ENCODE measurements at regions not wholly inside any gene's neighbourhood (a gene's known extent, or its start where the extent isn't known, plus 50 kb on each side); places are given as distances from the start of the nearest gene placed in this dataset.
A peak's percentile ranks its signal among the peaks of the same experiment; 100 is the strongest.

DNA sequence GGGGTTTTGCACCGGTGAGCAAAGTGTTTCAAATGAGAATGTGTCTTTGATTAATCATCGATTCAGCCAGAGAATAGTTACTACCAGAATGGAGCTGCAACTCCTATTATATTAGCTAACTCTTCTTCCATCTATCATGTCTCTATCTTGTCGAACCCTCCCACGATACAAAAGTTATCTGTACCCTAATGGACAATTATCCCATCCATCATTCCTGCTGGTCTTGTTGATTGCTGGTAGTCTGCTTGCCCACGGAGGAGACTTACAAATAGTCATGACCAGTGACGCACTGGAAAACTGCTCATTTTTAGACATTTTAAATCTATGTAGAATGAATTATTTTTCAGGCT, 67.5 kb downstream of the RTL9 start:
- in situ Hi-C loops (cut with HindIII; ENCODE audit: low pct_ligation_motif_present, low pct_unique_long_range_greater_than_20kb, low sequenced_read_pairs): loop anchor here (25.0 kb wide), 1 partner anchor 411 kb away; no protein-coding TSS in a partner anchor

DNA sequence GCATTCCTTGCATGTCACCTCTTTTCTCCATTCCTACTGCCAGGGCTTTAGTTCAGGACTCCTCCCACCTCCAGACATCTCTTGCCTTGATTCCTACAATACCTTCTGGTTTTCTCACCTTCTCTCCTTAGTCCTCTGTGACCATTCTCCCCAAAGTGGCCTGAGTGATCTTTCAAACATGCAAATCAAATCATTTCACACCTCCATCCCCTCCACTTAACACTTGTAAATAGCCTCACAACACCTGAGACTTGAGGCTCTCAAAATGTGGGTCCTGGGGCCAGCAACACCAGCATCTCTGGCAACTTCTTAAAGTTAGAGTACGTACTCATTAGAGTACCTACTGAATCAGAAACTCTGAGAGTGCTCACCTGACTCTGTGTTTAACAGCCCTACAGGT, 68.4 kb downstream of the RTL9 start:
- in situ Hi-C loops (cut with HindIII; ENCODE audit: low pct_ligation_motif_present, low pct_unique_long_range_greater_than_20kb, low sequenced_read_pairs): loop anchor here (25.0 kb wide), 1 partner anchor 410 kb away; no protein-coding TSS in a partner anchor

More for the DNA sequence above, 67.5 kb downstream of the RTL9 start:
- DNase-seq: no peak

DNA sequence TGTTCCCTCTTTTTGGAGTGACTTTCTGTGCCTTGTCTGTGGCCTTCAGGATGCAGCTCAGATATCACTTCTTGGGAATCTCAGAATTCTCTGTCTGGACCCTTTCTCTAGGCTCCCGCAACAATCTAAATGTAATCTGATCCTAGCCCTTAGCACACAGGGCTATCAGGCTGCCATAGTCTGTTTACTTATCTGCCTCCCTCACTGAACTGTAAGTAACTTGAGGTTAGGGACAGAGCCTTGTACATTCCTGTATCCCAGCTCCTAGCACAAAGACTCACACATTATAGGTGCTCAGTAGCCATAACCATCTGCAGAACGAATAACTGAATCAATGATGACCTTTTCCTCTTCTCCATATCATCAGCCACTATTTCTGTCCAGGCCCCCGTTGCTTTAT, 69.5 kb downstream of the RTL9 start:
- in situ Hi-C loops (cut with HindIII; ENCODE audit: low pct_ligation_motif_present, low pct_unique_long_range_greater_than_20kb, low sequenced_read_pairs): loop anchor here (25.0 kb wide), 1 partner anchor 409 kb away; no protein-coding TSS in a partner anchor
- DNase-seq: no peak

More for the DNA sequence above, 68.4 kb downstream of the RTL9 start:
- DNase-seq: no peak

DNA sequence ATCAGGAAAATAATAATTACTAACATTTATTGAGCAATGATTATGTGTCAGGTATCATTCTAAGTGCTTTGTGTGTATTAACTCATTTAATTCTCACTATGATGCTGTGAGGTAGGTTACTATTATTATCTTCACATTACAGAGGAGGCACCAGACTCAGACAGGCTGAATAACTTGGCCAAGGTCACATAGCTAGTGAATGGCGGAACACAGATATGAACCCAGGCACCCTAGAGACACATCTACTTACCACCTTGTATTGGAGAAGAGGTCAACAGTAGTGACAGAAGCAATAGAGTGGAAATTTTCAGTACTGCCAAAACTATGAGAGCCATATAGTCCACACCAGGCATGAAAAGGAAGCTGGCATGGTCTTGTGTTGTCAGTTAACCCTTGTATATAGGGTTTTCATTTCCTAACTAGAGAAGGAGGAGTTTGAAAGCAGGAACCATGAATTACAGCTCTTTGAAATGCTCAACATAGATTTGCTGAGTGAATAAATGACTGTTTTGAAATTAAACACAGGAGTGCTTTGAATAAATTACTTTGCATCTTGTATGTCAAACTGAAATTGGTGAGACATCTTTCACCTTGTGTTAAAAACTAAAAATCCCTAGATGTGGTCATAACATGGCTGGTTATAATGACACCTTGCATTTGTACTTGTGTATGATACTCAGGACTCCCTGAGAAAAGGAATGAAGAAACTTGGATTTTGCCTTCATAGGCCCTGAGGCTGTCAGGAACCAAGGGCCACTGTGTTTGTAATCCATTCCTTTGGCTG, 71.8 kb downstream of the RTL9 start:
- no peak for DNase-seq
- in situ Hi-C loops (cut with HindIII; ENCODE audit: low pct_ligation_motif_present, low pct_unique_long_range_greater_than_20kb, low sequenced_read_pairs): loop anchor here (25.0 kb wide), 1 partner anchor 407 kb away; no protein-coding TSS in a partner anchor

DNA sequence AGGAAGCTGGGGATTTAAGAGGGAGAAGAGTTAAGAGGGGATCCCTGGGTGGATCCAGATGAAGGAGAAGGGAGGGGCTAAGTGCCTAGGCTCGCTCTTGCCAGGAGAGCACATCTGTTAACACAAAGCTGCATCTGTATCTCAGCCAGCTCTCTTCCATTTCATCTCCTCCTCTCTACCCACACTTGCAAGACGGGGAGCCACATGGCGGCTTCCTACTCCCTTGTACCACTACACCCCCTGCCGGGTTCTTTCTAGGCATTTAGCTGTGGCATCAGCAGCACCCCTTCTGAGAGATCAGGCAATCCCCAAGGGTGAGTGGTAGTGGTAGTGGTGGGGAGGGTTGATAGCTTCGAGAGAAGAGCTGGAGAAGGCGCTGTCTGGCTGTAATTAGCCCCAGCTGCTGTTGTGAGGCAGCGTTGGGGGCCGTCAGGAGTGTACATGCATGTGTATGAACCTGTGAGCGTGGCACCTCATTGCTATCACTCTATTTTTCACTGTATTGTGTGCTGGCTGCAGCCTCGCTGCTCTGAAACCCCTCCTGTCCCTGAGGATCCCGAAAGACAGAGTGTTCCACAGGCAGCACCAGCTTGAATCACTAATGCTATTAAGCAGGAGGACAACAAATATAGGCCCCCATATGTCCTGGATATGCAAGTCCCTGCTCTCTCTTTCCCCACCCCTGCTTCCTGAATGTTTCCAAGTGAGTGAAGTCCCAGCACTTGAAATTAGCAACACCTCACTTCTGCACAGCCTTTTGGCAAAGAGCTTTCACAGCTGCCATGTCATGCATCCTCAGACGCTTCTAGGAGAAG, 73.7 kb downstream of the RTL9 start:
- in situ Hi-C loops (cut with HindIII; ENCODE audit: low pct_ligation_motif_present, low pct_unique_long_range_greater_than_20kb, low sequenced_read_pairs): loop anchor here (25.0 kb wide), 1 partner anchor 405 kb away; no protein-coding TSS in a partner anchor
- no peak for DNase-seq

DNA sequence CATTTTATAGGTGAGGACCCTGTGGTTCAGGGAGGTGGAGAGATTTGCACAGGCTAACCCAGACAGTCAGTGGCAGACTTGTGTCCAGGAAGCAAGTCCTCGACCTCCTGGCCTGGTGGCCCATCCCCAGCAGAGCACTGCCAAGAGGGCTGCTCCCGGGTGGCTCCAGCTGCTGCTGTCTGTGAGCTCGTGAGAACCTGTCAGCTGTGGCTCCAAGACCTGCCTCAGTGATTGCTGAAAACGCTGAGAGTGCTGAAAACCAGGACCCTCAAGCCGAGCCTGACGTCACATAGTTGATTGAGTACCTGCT, 74.2 kb downstream of the RTL9 start:
- no peak for DNase-seq
- in situ Hi-C loops (cut with HindIII; ENCODE audit: low pct_ligation_motif_present, low pct_unique_long_range_greater_than_20kb, low sequenced_read_pairs): loop anchor here (25.0 kb wide), 1 partner anchor 404 kb away; no protein-coding TSS in a partner anchor

DNA sequence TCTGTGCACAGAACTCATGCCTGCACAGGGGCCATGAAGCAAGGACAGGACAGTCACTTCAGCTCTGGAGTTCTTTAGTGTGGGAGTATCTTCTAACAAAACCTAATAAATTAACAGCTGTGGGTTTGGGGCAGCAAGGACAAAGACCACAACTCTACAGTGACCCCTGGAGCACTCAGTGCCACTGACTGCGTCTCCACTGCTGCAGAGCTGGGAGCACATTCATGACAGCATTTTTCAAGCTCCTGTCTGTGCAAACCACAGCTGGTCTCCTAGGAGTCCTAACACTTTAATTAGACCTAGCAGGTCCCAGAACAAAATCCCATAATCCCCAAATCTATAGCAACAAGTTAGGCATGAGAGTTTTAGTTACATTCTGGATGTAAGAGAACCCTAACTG, 76.5 kb downstream of the RTL9 start:
- DNase-seq: no peak
- in situ Hi-C loops (cut with HindIII; ENCODE audit: low pct_ligation_motif_present, low pct_unique_long_range_greater_than_20kb, low sequenced_read_pairs): loop anchor here (25.0 kb wide), 1 partner anchor 402 kb away; no protein-coding TSS in a partner anchor

DNA sequence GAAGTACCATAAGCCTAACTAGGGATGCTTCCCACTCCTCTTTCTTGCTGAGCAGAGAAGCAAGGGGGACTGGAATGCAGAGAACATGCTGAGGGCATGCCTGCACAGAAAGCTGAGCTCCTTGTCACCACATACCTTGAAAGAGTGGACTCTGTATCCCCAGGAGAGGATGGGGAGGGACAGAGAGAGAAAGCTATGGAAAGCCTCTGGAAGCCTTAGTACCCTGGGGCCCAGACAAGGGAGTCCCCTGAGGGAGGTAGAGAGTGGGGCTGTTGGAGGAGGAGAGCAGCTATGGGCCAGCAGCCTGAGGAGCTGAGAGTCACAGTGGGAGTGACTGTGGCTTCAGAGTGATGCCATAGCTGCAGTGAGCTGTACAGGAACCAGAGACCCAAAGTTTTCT, 77.9 kb downstream of the RTL9 start:
- DNase-seq: no peak
- in situ Hi-C loops (cut with HindIII; ENCODE audit: low pct_ligation_motif_present, low pct_unique_long_range_greater_than_20kb, low sequenced_read_pairs): loop anchor here (25.0 kb wide), 1 partner anchor 401 kb away; no protein-coding TSS in a partner anchor

DNA sequence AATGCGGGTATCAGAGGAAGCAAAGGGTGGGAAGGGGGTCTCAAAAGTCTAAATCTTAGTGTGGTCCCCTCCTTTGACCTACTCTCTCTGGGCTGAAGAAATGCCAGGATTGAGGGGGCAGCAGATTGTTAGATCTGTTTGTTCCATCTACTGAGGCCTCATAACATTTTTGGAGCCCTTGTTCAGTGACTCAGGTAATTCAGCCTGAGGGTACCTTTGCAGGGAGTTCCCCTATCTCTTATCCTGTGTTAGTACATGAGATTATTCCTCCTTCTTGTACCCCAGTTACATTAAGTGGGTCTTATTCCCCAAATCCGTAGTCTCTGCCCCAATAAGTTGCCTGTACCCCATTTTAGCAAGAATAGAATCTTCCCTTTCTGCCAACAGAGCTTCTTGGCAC, 79.0 kb downstream of the RTL9 start:
- in situ Hi-C loops (cut with HindIII; ENCODE audit: low pct_ligation_motif_present, low pct_unique_long_range_greater_than_20kb, low sequenced_read_pairs): loop anchor here (25.0 kb wide), 1 partner anchor 400 kb away; no protein-coding TSS in a partner anchor

DNA sequence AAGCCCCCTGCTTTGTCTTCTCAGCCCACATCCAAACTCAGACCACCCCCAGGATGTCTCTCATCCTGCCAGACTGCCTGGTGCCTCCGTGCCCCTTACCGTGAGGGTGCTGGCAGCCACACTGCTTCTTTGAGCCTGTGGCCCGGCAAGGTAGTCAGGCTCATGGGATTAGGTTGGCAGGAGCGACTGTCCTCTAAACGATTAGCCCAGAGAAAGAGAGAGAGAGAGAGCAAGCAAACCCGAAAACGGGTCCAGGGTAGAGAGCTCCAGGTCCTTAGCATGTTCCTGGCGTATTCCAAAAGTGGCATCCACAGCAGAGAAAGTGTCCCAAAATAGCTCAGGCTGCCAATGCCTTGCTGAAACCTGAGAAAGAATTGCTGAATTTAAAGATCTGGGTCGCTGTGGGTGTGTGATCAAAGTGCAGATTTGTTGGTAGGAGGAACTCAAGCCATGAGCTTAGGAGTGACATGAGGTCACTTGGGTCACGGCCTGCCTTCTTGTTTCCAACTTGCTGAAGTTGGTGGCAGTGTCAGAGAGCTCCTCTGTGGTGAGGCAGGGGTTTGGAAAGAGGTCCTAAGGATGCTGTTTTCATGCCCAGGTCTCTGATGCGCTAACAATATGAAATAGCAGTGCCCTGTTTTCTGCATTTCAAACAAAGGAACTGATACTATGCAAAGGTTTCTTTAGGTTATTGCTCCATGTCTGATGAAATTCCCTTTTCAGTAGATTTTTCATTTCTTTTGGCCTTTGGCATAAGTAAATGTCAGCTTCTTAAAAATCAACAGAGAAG, 81.6 kb downstream of the RTL9 start:
- in situ Hi-C loops (cut with HindIII; ENCODE audit: low pct_ligation_motif_present, low pct_unique_long_range_greater_than_20kb, low sequenced_read_pairs): loop anchor here (25.0 kb wide), 1 partner anchor 397 kb away; no protein-coding TSS in a partner anchor
- DNase-seq: no peak

More for the DNA sequence above, 79.0 kb downstream of the RTL9 start:
- no peak for DNase-seq

DNA sequence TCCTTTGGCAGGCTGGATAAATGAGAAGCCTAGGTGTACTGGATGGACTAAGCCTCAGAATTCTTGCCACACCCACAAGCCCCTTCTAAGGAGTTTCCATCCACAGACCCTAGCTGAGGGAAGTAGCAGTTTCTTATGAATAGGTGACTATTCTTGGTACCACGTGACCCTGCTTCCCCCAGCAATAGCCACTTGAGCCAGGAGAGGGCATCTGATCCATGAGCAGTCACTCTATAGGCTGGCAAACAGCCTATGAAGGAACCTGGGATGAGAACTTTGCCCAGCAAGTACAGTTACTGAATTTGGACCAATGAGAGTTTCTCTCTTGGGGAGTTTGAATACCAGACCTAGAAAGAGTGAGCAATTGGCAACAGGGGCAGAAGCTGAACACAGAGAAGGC, 84.0 kb downstream of the RTL9 start:
- in situ Hi-C loops (cut with HindIII; ENCODE audit: low pct_ligation_motif_present, low pct_unique_long_range_greater_than_20kb, low sequenced_read_pairs): loop anchor here (25.0 kb wide), 1 partner anchor 395 kb away; no protein-coding TSS in a partner anchor

DNA sequence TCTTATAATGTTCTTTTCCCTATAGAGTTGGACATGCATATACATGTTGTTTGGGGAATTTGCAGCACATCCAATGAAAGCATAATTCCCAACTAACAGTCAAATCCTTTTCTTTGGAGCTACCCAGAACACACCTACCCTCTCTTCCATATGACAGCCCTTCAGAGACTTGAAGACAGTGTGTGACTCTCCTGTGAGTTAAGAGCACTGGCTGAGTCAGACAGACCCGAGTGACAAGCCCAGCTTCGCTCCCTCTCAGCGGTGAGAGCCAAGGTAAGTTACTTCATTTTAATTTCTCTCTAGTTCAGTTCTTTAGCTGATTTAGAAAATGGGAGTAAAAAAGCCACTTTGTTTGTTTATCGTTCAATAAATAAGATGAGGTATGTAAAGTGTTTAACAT, 86.3 kb downstream of the RTL9 start:
- no peak for DNase-seq
- in situ Hi-C loops (cut with HindIII; ENCODE audit: low pct_ligation_motif_present, low pct_unique_long_range_greater_than_20kb, low sequenced_read_pairs): loop anchor here (25.0 kb wide), 1 partner anchor 392 kb away; no protein-coding TSS in a partner anchor

More for the DNA sequence above, 84.0 kb downstream of the RTL9 start:
- peak; percentile 67 for DNase-seq

DNA sequence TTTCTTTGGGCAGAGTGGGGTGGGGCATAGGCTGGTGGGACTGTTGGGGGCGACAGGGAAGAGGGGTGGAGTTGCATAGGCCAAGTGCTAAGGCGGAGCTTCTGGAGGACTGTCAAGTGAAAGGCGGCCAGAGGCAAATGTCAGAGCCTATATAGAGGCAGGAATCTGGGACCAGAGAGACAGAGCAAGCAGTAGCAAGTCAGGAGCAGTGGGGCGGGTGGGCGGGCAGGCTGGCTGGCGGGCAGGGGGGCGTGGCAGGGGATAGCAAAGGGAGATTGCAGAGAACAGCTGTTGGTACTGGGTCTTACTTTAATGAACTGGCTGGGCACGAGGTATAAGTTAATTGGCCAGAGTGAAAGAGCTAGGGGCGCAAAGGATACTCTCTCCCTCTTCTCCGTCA, 89.8 kb downstream of the RTL9 start:
- DNase-seq: no peak
- in situ Hi-C loops (cut with HindIII; ENCODE audit: low pct_ligation_motif_present, low pct_unique_long_range_greater_than_20kb, low sequenced_read_pairs): loop anchor here (25.0 kb wide), 1 partner anchor 389 kb away; no protein-coding TSS in a partner anchor

DNA sequence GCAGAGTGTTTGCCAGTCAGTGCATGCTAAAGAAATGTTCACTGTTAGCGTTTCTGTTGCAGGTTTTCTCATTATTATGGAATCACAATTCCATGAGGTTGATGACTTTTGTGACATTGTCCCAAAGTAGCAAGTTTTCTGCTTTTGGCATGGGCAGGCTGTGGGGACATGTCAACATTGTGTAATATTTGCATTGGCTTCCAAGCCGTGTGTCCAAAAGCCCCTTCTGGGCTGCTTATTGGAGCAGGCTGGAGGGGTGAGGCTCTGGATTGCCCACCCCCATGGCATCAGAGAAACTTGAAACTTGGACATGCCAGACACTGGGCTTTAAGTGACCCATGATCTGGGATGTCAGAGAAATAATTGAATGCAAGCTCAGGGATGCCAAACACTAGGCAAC, 90.7 kb downstream of the RTL9 start:
- in situ Hi-C loops (cut with HindIII; ENCODE audit: low pct_ligation_motif_present, low pct_unique_long_range_greater_than_20kb, low sequenced_read_pairs): loop anchor here (25.0 kb wide), 1 partner anchor 388 kb away; no protein-coding TSS in a partner anchor

DNA sequence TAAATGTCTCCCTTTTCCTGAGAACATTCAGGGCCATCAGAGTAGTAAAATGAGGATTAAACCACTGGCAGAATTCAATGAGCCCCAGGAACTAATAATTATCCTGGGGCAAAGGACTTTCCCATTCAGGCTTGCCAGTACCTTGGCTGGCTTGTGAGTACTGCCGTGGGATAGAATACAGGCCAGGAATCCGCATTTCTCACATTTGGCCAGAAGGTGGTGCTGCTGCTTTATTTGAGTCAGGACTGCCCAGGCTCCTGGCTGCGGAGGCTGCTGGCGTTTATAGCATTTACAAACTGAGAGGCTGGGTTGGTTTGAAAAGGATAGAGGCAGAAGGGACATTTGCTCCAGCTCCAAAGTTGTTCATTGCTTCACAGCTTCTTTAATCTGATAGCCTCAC, 91.4 kb downstream of the RTL9 start:
- peak; percentile 54 for DNase-seq
- in situ Hi-C loops (cut with HindIII; ENCODE audit: low pct_ligation_motif_present, low pct_unique_long_range_greater_than_20kb, low sequenced_read_pairs): no loop called here

More for the DNA sequence above, 90.7 kb downstream of the RTL9 start:
- no peak for DNase-seq

DNA sequence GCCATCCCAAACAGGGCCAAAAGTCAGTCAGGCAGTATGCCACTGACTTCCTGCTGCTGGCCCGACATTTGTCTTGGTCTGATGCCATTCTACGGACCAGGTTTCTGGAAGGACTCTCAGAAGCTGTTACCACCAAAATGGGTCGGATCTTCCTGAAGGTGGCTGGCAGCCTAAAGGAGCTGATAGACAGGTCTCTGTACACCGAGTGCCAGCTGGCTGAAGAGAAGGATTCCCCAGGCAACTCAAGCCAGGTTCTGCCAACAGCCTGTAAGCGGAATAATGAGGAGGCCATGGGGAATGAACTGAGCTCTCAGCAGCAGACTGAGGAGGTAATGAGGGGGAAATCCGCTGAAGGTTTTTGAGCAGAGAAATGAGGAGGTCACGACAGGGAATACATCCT, 95.7 kb downstream of the RTL9 start:
- DNase-seq: no peak
- in situ Hi-C loops (cut with HindIII; ENCODE audit: low pct_ligation_motif_present, low pct_unique_long_range_greater_than_20kb, low sequenced_read_pairs): no loop called here

DNA sequence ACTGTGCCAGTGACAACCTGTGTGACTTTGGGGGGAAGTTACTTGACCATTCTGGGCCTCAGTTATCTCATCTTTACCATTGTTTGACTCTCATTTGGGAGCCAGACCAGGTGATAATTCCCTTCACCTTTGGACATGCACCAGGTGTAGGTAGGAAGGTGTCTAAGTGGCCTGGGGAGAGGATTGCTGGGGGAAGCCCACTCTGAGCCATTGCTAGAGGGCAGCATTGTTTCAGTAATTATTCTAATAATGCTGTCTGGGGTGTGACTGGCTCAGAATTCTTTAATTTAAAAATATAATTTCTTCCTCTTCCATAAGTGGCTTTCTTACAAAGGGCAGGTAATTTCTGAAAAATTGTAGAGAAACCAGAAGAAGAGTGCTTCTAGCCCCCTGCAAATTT, 104.3 kb downstream of the RTL9 start:
- DNase-seq: no peak
- in situ Hi-C loops (cut with HindIII; ENCODE audit: low pct_ligation_motif_present, low pct_unique_long_range_greater_than_20kb, low sequenced_read_pairs): no loop called here

DNA sequence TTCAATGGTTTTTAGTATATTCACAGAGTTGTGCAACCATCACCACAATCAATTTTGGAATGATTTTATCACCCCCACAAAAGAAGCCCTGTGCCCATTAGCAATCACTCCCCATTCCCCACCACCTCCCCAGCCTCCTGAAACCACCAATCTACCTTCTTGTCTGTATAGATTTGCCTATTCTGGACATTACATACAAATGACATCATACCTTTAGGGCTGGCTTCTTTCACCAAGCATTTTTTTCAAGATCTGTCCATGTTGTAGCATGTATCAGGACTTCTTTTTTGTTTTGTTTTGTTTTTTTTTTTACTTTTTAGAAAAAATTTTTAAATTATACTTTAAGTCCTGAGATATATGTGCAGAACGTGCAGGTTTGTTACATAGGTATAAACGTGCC, 108.1 kb downstream of the RTL9 start:
- in situ Hi-C loops (cut with HindIII; ENCODE audit: low pct_ligation_motif_present, low pct_unique_long_range_greater_than_20kb, low sequenced_read_pairs): no loop called here
- DNase-seq: no peak

Data from ACHN (cell line).